Activated naive CD4-positive, alpha-beta T cell (primary cell): ENCODE measurements at regions not wholly inside any gene's neighbourhood (a gene's known extent, or its start where the extent isn't known, plus 50 kb on each side); places are given as distances from the start of the nearest gene placed in this dataset.
"Not testable (repeated sequence)": the region's sequence is repeated elsewhere in the genome, so short reads cannot be mapped to it uniquely, and the experiment has no call there.

Experiments
- DNase-seq, 4 experiments: peaks; one replicate each; lab custom pipeline; 2025; lab: John Stamatoyannopoulos, UW

DNA sequence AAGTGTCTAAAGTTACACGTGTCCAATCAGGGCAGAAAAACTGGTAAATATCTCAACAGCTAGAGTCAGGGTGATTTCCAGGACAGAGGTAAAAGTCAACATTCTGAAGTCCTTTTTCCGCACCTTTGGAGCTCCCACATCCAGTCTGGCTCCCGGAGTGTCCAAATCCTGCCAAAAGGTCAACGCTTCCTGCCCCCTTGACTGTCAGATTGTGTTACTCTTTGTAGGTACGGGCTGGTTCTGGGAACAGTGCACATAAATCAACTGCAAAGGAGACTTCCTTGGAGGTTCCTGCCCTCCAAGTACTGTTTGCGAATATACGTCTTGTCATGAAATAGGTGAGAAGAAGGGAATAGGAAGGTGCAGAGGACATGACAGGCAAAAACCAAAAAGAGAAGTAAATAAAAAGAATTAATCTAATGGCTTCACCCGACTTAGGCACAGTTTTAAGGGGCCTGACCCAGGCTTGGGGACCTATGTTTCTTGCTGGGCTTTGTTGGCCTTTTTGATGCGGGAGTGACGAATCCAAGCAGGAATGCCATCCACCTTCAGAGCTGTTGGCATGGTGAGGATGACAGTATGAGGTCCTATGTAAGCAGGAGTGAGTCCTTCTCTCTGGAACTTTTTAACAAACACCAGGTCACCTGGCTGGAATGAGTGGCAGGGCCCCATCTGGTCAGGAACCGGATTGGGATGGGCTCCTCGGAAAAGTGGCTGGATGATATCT lies 155.4 kb downstream of the TRIM27 start:
- DNase-seq, result no peak

DNA sequence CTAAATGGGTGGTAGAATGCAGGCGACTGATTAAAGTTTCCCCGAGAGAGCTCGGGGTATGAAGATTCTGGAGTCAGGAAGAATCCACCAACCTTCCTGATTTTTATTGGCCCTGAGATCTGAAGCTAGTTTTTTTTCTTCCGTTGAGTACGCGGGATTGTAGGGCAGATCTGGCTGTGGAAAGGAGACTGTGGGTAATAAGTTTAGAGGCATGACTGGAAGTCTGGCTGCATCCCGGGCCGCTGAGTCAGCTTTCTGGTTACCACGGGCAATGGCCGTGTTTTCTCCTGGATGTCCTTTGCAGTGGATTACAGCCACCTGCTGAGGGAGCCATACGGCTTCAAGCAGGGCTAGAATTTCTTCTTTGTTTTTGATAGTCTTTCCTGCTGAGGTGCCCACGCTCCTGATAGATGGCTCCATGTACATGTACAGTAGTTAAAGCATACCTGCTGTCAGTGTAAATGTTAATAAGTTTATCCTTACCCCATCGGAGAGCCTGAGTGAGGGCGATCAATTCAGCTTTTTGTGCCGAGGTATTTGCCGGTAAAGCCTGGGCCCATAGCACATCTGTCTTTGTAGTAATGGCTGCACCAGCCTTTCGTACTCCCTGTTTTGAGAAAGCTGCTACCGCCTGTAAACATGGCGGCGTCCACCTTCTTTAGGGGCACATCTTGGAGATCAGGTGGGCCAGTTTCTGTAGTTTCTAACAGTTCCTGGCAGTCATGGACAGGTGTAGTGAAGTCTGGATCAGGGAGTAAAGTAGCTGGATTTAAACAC lies 154.0 kb downstream of the TRIM27 start:
- DNase-seq, result no peak

DNA sequence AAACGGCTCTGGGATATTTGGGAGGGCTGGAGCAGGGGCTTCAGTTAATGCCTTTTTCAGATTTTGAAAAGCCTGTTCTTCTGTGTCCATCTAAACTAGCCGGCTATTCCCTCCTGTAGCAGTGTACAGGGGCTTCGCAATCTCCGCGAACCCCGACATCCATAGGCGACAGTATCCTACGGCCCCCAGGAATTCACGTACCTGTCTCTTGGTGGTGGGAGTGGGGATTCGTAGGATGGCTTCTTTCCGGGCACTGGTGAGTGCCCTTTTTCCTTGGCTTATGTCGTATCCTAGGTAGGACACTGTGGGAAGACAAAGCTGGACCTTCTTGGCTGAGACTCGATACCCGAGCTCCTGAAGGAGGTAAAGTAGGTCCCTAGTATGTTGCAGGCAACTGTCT lies 153.1 kb downstream of the TRIM27 start:
- no peak for DNase-seq

DNA sequence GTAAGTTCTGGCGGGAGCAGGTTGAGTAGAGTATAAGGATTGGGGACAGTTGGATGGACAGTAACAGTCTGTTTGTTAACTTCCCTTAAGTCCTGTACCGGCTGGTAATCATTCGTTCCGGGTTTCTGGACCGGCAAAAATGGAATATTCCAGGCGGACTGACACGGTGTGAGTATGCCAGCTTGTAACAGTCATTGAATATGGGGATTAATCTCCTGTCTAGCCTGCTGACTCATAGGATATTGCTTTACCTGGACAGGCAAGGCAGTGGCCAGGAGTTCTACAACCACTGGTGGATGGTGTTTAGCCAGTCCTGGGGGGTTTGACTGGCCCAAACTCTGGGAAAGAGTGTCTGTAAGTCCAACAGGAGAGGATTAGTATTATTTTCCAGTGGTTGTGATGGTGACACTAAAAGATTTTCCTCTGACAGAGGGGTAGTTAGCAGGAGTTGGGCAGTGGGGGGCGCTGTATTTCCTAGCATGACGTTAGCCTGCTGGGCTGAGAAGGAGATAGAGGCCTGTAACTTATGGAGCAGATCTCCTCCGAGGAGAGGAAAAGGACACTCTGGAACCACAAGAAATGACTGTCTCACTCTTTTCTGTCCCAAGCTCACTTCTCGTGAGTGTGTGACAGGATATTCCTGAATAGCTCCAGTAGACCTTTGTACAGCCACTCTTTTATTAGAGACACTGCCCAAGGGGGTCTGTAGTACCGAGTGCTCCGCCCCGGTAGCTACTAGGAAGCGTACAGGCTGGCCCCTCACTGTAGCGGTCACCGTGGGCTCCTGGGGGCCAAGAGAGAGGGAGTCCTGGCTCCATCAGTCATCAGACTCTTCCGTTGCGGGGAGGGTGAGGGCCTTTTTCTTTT lies 152.2 kb downstream of the TRIM27 start:
- DNase-seq, result no peak

DNA sequence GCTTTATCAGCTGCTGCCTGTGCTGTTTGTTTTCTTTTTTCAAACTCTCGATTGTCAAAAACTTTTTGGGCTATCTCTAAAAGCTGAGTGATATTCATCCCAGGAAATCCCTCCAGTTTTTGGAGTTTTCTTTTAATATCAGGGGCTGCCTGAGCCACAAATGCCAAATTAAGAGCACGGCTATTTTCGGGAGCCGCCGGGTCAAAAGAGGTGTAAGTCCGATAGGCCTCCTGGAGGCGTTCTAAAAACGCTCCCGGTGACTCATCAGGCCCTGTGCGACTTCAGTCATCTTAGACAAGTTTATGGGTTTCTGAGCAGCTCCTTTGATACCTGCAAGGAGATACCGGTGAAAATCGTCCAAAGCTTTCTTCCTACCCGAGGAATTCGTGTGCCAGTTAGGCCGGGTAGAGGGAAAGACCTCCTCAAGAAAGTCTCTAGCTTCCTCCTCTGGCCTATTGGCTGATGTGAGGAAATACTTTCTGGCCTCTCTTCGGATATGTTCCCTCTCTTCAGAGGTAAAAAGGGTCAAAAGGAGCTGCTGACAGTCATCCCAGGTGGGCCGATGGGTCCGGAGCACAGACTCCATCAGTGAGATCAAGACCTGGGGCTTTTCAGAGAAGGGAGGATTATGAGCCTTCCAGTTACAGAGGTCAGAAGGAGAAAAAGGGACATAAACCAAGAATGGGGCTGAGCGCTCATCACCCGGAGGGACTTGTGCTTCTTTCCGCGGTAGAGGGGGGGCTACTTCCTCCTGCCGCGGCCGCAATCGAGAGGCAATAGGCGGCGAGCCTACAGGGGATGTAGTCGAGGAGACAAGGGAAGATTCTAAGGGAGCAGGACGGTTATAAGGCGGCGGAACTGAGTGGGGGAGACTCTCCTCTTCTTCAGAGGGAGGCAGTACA lies 151.1 kb downstream of the TRIM27 start:
- no peak for DNase-seq

DNA sequence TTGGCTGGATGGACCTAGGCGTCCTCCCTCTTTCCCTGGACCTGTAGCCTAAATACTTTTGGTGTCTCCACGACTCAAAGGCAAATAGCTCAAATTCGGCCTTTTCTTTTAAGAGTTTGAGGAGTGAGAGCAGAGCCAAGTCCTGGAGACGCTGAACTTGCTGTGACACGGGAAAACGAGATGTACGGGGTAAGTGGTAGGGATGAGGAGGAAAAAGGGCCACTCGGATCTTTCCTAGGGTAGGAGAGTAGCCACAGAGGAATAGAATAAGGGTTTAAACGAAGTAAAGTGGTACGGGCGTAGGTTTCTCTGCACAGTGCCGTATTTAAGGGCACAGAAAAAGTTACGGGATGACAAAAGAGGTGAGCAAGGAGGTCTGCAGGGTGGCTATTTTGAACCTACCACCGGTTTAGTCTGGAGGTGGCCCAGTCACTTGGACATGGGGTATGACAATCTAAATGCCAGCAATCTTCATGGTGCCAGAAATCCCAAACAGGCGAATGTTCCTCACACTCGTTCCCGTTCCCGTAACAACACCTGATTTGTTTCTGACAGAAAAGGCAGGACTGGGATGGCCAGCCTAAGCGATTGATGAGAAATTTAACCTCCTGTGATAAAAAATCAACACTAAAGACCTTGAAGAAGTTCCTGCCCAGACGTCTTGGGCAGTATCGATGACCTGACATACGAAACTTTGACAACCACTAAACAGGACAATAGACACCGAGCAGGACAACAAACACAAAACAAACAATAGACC lies 149.3 kb downstream of the TRIM27 start:
- no peak for DNase-seq

DNA sequence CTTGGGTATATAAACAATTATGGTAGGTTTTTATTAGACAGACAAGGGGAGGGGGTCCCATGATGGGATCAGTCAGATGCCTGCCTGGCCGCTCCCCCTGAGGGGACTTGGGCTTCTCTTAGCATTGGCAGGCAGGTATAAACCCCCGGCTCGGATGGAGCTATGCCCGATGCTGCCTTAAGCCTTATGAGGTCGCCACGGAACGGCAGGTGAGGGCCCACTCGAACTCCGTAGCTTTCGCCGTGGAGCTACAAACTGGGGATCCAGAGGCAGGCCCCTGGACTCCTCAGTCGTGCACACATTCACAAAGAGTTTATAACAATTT lies 148.8 kb downstream of the TRIM27 start:
- DNase-seq, result no peak

DNA sequence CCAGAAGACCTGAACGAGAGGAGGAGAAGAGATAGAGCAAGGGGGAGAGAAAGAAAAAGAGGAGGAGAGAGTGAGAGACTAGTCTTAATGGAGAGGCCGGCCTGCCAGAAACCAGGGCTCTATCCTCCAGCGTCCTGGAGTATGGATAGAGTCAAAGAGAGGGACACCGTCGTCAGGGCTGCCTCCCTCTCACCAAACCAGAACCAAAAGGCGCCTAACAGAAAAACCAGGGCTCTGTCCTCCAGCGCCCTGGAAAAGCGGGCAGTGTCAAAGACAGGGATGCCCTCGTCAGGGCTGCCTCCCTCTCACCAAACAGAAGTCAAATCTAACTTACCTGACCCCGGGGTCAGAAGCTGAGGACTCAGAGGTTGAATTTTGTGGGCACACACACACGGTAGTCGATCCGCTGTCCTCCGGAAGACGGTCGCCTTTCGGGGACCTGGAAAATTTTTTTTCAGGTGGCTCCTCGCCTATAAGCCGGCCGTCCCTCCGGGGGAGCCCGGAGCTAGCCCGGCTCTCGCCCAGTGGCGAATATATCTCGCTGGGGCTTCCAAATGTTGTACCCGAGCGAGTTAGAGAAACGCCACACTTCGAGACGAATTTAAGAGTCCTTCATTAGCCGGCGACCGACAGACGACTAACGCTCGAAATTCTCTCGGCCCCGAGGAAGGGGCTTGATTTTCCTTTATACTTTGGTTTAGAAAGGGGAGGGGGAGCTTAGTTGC lies 148.2 kb downstream of the TRIM27 start:
- no peak for DNase-seq

DNA sequence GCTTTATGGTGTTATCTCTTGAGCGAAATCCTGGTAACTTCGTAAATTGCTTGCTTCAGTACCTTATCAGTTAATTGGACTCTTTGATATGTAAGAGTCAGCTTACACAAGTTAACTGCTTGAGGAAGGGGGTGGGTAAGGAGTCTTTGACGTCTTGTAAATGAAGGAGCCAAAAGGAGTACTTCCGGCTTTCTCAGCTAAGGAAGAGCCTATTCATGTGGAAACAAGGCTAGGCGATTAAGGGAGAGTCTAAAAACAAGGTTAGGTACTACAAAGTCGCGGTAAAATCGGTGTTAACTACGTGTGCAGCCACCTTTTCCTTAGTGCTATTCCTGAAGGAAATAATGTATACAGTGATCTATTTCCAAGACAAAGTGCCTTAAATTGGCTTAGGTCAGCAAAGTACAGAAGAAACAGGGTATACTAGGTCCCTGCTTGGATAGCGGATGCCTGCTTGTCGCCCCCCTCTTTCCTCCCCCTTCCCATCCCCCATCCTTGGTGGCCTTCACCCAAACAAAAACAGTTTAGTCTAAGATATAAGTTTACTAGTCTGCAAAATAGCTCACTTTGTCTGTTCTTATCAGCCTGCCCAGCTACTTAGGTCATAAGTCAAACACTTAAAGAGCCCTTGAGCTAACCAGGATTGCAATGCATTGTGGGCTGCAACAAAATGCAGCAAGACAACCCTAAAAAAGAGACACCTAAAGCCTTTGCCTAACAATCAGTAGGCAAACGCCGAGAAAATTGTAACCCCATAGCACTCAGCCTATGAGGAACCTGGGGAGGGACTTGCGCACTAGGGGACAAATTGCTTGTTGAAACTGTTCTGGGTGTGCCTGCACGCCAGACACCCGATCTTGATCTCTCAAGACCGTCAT lies 147.3 kb downstream of the TRIM27 start:
- DNase-seq, result no peak

DNA sequence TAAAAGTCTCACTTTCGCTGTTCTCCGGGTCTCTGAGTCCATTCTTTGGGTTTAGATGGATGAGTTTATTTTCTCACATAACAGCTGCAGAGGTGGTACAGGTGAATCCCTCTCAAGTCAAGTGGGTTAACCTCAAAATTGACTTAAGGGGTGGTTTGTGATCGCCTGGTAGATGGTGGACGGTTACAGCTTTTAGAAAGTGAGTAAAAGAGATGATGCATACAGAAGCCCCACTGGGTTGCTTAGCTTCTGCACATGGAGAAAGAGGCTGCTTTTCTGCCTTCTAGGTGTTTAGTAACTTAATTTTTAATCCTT lies 146.7 kb downstream of the TRIM27 start:
- no peak for DNase-seq

DNA sequence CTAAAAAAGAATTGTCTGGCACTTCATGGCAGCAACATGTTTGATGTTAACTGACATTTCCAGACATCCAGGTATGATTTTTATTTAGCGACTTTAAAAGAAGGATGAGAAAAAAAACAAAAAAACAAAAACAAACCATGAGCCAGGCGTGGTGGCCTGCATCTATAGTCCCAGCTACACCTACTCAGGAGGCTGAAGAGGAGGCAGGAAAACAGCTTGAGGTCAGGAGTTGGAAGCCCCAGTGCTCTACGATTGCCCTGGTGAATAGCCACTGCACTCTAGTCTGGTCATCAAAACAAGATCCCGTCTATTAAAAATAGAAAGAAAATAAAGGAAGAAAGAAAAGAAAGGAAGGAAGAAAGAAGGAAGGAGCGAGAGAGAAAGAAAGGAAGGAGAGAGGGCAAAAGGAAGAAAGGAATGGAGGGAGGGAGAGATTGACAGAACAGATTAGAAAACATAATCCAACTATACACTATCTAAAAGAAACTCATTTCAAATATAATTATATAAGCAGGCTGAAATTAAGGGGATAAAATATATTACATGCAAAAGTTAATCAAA lies 141.6 kb downstream of the TRIM27 start:
- DNase-seq, result no peak

DNA sequence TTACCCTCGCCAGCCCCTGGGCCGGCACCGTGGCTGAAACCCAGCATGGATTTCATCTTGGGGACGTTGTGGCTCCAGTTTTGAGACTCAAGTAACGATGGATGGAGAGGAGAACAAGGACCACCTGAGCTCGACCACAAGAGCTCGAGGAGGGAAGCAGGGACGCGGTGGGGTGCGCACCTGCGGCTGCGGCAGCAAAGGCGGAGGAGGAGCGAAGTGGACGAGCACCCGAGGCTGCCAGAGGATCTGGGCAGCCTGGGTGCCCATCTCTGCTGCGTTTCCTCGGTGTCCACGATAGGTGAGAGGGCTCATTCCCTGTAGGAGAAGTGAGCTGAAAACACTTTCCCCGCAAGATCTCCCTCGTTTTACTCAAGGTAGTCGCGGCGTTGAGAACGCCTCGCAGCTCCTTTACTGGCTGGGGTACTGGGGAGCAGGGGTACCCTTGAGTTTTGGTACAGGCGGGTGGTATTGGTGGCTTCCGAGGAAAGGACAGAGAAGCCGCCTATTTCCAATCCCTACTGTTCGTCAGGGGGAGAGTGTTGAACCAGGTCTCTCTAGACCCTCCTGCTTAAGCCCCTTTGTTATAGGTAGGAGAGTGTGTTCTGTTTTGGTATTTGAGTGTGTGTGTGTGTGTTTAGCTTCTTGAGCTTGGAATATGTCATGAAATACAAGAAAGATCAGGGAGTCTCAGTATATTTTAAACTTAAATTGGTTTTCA lies 137.7 kb downstream of the TRIM27 start:
- no peak for DNase-seq

DNA sequence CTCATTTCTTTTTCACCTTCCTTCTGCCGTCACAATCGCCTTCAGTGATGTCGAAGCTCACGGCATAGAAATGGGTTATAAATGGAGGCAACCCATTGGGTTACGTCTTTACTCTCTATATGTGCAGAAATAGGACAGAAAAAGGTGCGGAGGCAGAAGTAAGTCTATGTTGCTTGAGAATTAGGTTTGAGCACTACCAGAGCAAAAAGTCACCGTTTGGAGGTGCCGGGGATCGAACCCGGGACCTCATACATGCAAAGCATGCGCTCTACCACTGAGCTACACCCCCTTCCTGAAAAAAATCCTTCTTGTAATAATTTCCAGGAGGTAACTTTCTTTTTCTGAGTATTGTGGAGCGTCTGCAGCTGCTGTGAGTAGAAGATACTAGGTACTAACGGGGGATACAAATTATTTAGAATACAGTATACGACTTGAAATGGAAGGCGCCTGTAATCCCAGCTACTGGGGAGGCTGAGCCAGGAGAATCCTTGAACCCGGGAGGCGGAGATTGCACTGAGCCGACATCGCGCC lies 134.2 kb downstream of the TRIM27 start:
- no peak for DNase-seq

DNA sequence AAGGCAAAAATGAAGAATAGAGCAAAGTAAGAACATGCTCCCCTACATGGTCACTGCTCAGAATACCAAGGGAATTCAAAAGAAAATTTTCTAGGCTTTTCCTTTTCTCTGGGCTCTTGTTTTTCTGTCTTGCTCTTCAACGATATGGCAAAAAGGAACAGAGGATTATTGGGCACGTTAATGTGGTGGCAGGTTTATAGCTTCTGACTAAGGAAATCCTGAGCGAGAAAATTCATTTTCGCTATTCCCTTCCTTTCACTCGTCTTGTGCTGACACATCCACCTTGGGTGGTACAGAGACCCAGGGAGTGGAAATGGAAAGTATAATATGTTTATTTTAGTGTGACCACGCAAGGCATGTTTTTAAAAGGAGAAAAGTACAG lies 132.8 kb downstream of the TRIM27 start:
- no peak for DNase-seq

DNA sequence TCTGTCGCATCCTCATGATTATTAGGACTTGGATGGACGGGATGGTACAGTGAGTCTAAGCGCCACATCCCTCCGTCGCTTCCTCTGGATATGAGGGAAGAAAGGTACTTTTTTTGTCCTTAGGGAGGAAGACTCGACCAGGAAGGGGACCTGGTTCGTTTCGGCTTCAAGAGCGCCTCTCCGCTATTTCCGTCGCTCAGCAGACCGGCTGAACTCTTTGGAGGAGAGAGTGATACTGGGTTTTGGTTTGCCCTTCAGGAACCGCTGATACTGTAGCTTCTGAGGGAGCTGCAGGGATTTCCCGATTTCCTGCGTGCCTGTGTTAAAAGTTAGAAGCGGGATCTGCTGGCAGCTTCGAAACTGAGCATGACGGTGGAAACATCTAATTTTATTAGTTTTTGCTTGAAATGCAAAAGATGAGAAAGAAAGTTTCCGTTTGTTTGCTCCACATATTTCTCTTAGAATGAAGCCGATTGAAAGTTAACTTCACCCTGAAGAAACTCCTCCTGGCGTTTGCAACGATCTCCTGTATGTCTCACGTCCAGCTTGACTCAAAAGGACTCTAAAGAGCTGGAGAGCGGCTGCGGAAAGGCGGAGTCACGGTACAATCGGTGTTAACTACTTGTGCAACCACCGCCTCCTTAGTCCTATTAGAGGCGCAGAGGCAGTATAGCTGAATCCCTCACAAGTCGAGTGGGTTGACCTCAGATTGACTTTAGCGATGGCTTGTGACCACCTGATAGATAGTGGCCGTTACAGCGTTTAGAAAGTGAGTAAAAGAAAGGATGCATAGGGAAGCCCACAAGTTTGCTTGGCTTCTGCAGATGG lies 129.4 kb downstream of the TRIM27 start:
- no peak for DNase-seq

DNA sequence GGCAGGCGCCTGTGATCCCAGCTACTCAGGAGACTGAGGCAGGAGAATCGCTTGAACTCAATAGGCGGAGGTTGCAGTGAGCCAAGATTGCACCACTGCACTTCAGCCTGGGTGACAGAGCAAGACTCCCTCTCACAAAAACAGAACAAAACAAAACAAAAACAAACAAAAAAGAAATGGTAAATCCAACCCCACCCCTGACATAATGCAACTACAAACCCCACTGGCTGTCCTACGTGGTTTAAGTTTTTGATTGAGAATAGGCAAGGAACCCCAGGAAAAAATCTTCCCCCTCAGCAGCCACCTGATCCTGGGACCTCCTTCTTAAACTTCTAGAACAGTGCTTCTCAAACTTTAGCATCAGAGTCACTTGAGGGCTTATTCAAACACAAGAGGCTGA lies 123.1 kb downstream of the TRIM27 start:
- DNase-seq, result not testable (repeated sequence)
